Ascending aorta (tissue), 2 donors: ENCODE measurements at regions not wholly inside any gene's neighbourhood (a gene's known extent, or its start where the extent isn't known, plus 50 kb on each side); places are given as distances from the start of the nearest gene placed in this dataset.
"Not testable (repeated sequence)": the region's sequence is repeated elsewhere in the genome, so short reads cannot be mapped to it uniquely, and the experiment has no call there.

Experiments
- DNase-seq, 2 donors: peaks; one replicate each; pipeline ENCODE4 v3.0.0-alpha.2; 2019; ENCODE audit warnings: low spot score in 2 of 2
- H3K27ac ChIP-seq, 2 donors: fragments of 200-600 bp; sonication (generic); one replicate each; pipeline ENCODE4 v1.5.1; 2016 to 2017; ENCODE audit warnings: mild to moderate bottlenecking in 1 of 2
- H3K27me3 ChIP-seq: fragments of 200-600 bp; sonication (generic); one replicate; pipeline ENCODE4 v1.5.1; 2017
- H3K36me3 ChIP-seq, 2 donors: fragments of 200-600 bp; sonication (generic); one replicate each; pipeline ENCODE4 v1.5.1; 2016
- H3K4me1 ChIP-seq, 2 donors: fragments of 200-600 bp; sonication (generic); one replicate each; pipeline ENCODE4 v1.5.1; 2016 to 2017; ENCODE audit warnings: mild to moderate bottlenecking in 1 of 2
- H3K4me3 ChIP-seq, 2 donors: fragments of 200-600 bp; sonication (generic); one replicate each; pipeline ENCODE4 v1.5.1; 2016 to 2017; ENCODE audit warnings: mild to moderate bottlenecking in 1 of 2
- H3K9me3 ChIP-seq, 2 donors: fragments of 200-600 bp; sonication (generic); one replicate each; pipeline ENCODE4 v1.5.1; 2016
- CTCF ChIP-seq, 3 experiments: fragments of 200-600 bp in 2 of 3; fragments of 450-650 bp in 1 of 3; sonication (generic) in 2 of 3; IDR thresholded peaks; one replicate each; pipeline ENCODE4 v1.5.1; 2016 to 2019; ENCODE audit warnings: antibody characterized with exemption in 3 of 3, mild to moderate bottlenecking in 1 of 3, moderate library complexity in 1 of 3
- intact Hi-C: fragments of 100-400 bp; cut with DNase I; formaldehyde crosslinking; loops from one replicate; pipeline ENCODE4 v1.15.1; 2023

- Histone ChIP-seq H3K27me3 (no peaks in the 10 kb centered on the region), H3K9me3 (no peaks in the 10 kb centered on the region), H3K27ac (no peak overlapping the region), H3K4me1 (no peaks in the 10 kb centered on the region), H3K4me3 (no peak overlapping the region), H3K36me3 (no peaks in the 10 kb centered on the region)
- no peak for TF ChIP-seq CTCF (IDR thresholded peaks at IDR 0.05)
- DNase-seq: no peak
- intact Hi-C loops: no loop called here
These were observed 109.2 kb upstream of the EMB start for GRCh38 chr5:50550267-50550666.

GRCh38 chr5:50550993-50551392 is 109.9 kb upstream of the EMB start:
- no peaks in the 10 kb centered on the region for H3K36me3 ChIP-seq

GRCh38 chr5:50553560-50553984 is 112.5 kb upstream of the EMB start:
- intact Hi-C loops: no loop called here
- H3K4me3 ChIP-seq: no peak overlapping the region

More at GRCh38 chr5:50550993-50551392, 109.9 kb upstream of the EMB start:
- no peak overlapping the region for H3K4me3 ChIP-seq
- H3K27me3 ChIP-seq: no peaks in the 10 kb centered on the region
- TF ChIP-seq CTCF (IDR thresholded peaks at IDR 0.05): no peak
- intact Hi-C loops: no loop called here
- no peak overlapping the region for H3K27ac ChIP-seq
- H3K9me3 ChIP-seq: no peaks in the 10 kb centered on the region
- no peaks in the 10 kb centered on the region for H3K4me1 ChIP-seq
- DNase-seq: no peak

GRCh38 chr5:50558640-50559039 is 107.8 kb upstream of the PARP8 start:
- H3K27ac ChIP-seq, H3K27me3 ChIP-seq, H3K36me3 ChIP-seq, intact Hi-C loops, H3K4me1 ChIP-seq, H3K4me3 ChIP-seq, DNase-seq, H3K9me3 ChIP-seq: not testable (repeated sequence)

More at GRCh38 chr5:50553560-50553984, 112.5 kb upstream of the EMB start:
- Histone ChIP-seq H3K27me3 (no peaks in the 10 kb centered on the region), H3K27ac (no peak overlapping the region), H3K9me3 (no peaks in the 10 kb centered on the region), H3K36me3 (no peaks in the 10 kb centered on the region), H3K4me1 (no peaks in the 10 kb centered on the region)
- no peak for TF ChIP-seq CTCF (IDR thresholded peaks at IDR 0.05)
- DNase-seq: no peak

GRCh38 chr5:50559955-50560354 is 106.5 kb upstream of the PARP8 start:
- Histone ChIP-seq H3K27me3 (no peaks in the 10 kb centered on the region), H3K4me3 (no peak overlapping the region), H3K9me3 (no peaks in the 10 kb centered on the region), H3K36me3 (no peaks in the 10 kb centered on the region), H3K27ac (no peak overlapping the region), H3K4me1 (no peaks in the 10 kb centered on the region)
- intact Hi-C loops: no loop called here
- no peak for TF ChIP-seq CTCF (IDR thresholded peaks at IDR 0.05)
- no peak for DNase-seq

- Histone ChIP-seq H3K4me1 (no peaks in the 10 kb centered on the region), H3K9me3 (no peaks in the 10 kb centered on the region), H3K4me3 (no peak overlapping the region), H3K27me3 (no peaks in the 10 kb centered on the region), H3K27ac (no peak overlapping the region), H3K36me3 (no peaks in the 10 kb centered on the region)
- TF ChIP-seq CTCF (IDR thresholded peaks at IDR 0.05): no peak
- no peak for DNase-seq
- intact Hi-C loops: no loop called here
These were observed 103.7 kb upstream of the PARP8 start for GRCh38 chr5:50562694-50563093.
